ENCODE measurements at regions not wholly inside any gene's neighbourhood (a gene's known extent, or its start where the extent isn't known, plus 50 kb on each side); places are given as distances from the start of the nearest gene placed in this dataset.
"Not testable (repeated sequence)": the region's sequence is repeated elsewhere in the genome, so short reads cannot be mapped to it uniquely, and the experiment has no call there.

DNA sequence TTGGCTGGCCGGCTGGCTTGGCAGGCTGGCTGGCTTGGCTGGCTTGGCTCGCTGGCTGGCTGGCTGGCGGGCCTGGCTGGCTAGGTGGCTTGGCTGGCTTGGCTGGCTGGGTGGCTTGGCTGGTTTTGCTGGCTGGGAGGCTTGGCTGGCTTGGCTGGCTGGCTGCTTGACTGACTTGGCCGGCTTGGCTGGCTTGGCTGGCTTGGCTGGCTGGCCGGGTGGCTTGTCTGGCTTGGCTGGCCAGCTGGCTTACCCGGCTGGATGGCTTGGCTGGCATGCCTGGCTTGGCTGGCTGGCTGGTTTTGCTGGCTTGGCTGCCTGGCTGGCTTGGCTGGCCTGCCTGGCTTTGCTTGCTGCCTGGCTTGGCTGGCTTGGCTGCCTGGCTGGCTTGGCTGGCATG lies 2825.2 kb downstream of the RPIA start:
- H3K4me3 ChIP-seq (ENCODE audit: low read depth, low read length) = not testable (repeated sequence)

DNA sequence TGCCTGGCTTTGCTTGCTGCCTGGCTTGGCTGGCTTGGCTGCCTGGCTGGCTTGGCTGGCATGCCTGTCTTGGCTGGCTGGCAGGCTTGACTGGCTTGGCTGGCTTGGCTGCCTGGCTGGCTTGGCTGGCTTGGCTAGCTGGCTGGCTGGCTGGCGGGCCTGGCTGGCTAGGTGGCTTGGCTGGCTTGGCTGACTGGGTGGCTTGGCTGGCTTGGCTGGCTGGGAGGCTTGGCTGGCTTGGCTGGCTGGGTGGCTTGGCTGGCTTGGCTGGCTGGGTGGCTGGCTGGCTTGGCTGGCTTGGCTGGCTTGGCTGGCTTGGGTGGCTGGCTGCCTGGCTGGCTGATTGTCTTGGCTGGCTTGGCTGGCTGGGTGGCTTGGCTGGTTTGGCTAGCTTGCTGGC lies 2826.4 kb downstream of the RPIA start:
- H3K4me3 ChIP-seq (ENCODE audit: low read depth, low read length) = not testable (repeated sequence)

GRCh38 chr2:91518361-91518981 lies 2827.0 kb downstream of the RPIA start:
- H3K4me3 ChIP-seq (ENCODE audit: low read depth, low read length) = not testable (repeated sequence)

DNA sequence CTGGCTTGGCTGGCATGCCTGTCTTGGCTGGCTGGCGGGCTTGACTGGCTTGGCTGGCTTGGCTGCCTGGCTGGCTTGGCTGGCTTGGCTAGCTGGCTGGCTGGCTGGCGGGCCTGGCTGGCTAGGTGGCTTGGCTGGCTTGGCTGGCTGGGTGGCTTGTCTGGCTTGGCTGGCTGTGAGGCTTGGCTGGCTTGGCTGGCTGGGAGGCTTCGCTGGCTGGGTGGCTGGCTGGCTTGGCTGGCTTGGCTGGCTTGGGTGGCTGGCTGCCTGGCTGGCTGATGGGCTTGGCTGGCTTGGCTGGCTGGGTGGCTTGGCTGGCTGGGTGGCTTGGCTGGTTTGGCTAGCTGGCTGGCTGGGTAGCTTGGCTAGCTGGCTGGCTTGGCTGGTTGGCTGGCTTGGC lies 2827.9 kb downstream of the RPIA start:
- not testable (repeated sequence) for H3K4me3 ChIP-seq (ENCODE audit: low read depth, low read length)

GRCh38 chr2:91519914-91520313 lies 2828.4 kb downstream of the RPIA start:
- H3K4me3 ChIP-seq (ENCODE audit: low read depth, low read length) = not testable (repeated sequence)

- H3K4me3 ChIP-seq (ENCODE audit: low read depth, low read length) = not testable (repeated sequence)
These were observed 2829.1 kb downstream of the RPIA start for GRCh38 chr2:91520523-91520922.

DNA sequence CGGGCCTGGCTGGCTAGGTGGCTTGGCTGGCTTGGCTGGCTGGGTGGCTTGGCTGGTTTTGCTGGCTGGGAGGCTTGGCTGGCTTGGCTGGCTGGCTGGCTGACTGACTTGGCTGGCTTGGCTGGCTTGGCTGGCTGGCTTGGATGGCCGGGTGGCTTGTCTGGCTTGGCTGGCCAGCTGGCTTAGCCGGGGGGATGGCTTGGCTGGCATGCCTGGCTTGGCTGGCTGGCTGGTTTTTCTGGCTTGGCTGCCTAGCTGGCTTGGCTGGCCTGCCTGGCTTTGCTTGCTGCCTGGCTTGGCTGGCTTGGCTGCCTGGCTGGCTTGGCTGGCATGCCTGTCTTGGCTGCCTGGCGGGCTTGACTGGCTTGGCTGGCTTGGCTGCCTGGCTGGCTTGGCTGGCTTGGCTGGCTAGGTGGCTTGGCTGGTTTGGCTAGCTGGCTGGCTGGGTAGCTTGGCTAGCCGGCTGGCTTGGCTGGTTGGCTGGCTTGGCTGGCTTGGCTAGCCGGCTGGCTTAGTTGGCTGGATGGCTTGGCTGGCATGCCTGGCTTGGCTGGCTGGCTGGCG lies 2829.6 kb downstream of the RPIA start:
- not testable (repeated sequence) for H3K4me3 ChIP-seq (ENCODE audit: low read depth, low read length)

- H3K4me3 ChIP-seq (ENCODE audit: low read depth, low read length) = not testable (repeated sequence)
These were observed 2830.5 kb downstream of the RPIA start for GRCh38 chr2:91521944-91522343.

DNA sequence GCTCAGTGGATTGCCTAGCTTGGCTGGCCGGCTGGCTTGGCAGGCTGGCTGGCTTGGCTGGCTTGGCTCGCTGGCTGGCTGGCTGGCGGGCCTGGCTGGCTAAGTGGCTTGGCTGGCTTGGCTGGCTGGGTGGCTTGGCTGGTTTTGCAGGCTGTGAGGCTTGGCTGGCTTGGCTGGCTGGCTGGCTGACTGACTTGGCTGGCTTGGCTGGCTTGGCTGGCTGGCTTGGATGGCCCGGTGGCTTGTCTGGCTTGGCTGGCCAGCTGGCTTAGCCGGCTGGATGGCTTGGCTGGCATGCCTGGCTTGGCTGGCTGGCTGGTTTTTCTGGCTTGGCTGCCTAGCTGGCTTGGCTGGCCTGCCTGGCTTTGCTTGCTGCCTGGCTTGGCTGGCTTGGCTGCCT lies 2831.4 kb downstream of the RPIA start:
- not testable (repeated sequence) for H3K4me3 ChIP-seq (ENCODE audit: low read depth, low read length)

DNA sequence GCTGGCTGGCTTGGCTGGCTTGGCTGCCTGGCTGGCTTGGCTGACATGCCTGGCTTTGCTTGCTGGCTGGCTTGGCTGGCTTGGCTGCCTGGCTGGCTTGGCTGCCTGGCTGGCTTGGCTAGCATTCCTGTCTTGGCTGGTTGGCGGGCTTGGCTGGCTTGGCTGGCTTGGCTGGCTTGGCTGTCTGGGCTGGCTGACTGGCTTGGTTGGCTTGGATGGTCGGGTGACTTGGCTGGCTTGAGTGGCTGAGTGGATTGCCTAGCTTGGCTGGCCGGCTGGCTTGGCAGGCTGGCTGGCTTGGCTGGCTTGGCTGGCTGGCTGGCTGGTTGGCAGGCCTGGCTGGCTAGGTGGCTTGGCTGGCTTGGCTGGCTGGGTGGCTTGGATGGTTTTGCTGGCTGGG lies 2832.3 kb downstream of the RPIA start:
- not testable (repeated sequence) for H3K4me3 ChIP-seq (ENCODE audit: low read depth, low read length)

- not testable (repeated sequence) for H3K4me3 ChIP-seq (ENCODE audit: low read depth, low read length)
These were observed 2834.1 kb downstream of the RPIA start for GRCh38 chr2:91525587-91525986.

- not testable (repeated sequence) for H3K4me3 ChIP-seq (ENCODE audit: low read depth, low read length)
These were observed 2834.6 kb downstream of the RPIA start for GRCh38 chr2:91526083-91526482.

- H3K4me3 ChIP-seq (ENCODE audit: low read depth, low read length) = not testable (repeated sequence)
These were observed 2835.6 kb downstream of the RPIA start for GRCh38 chr2:91527056-91527455.

DNA sequence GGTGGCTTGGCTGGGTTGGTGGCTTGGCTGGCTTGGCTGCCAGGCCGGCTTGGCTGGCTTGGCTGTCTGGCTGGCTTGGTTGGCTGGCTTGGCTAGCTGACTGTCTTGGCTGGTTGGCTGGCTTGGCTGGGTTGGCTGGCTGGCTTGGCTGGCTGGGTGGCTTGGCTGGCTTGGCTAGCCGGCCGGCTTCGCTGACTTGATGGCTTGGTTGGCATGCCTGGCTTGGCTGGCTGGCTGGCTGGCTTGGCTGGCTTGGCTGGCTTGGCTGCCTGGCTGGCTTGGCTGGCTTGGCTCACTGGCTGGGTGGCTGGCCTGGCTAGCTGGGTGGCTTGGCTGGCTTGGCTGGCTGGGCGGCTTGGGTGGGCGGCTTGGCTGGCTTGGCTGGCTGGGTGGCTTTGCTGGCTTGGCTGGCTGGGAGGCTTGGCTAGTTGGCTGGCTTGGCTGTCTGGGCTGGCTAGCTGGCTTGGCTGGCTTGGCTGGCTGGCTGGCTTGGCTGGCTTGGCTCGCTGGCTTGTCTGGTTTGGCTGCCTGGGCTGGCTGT lies 2836.1 kb downstream of the RPIA start:
- not testable (repeated sequence) for H3K4me3 ChIP-seq (ENCODE audit: low read depth, low read length)

GRCh38 chr2:91528361-91528760 lies 2836.9 kb downstream of the RPIA start:
- not testable (repeated sequence) for H3K4me3 ChIP-seq (ENCODE audit: low read depth, low read length)

GRCh38 chr2:91536109-91536508 lies 2844.6 kb downstream of the RPIA start:
- H3K4me3 ChIP-seq (ENCODE audit: low read depth, low read length) = not testable (repeated sequence)

- not testable (repeated sequence) for H3K4me3 ChIP-seq (ENCODE audit: low read depth, low read length)
These were observed 2845.2 kb downstream of the RPIA start for GRCh38 chr2:91536549-91537263.

DNA sequence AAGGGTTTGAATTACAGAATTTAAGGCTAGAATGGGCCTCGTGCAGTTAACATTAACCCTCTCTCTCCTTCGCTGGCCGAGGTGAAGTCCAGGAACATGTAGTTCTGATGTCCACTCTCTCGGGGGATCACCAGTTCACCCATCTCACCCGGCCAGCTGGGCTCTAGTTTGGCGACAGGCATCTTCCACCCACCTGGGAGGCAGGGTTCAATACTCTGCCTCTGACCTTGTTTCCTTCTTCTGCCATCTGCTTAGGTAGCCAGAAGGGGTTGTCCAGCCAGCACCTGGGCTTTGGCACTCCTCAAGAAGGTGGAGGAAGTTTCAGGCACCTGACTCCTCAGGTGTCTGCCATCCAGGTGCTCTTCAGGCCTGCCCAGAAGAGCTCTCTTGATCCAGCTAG lies 2857.8 kb downstream of the RPIA start:
- not testable (repeated sequence) for H3K4me3 ChIP-seq (ENCODE audit: low read depth, low read length)

GRCh38 chr2:91558234-91558633 lies 2866.8 kb downstream of the RPIA start:
- not testable (repeated sequence) for H3K4me3 ChIP-seq (ENCODE audit: low read depth, low read length)

- not testable (repeated sequence) for H3K4me3 ChIP-seq (ENCODE audit: low read depth, low read length)
These were observed 2867.8 kb downstream of the RPIA start for GRCh38 chr2:91559269-91559668.

- H3K4me3 ChIP-seq (ENCODE audit: low read depth, low read length) = not testable (repeated sequence)
These were observed 2868.6 kb downstream of the RPIA start for GRCh38 chr2:91559886-91560614.
